Breast epithelium (tissue), 4 donors: ENCODE measurements at regions not wholly inside any gene's neighbourhood (a gene's known extent, or its start where the extent isn't known, plus 50 kb on each side); places are given as distances from the start of the nearest gene placed in this dataset.
"Not testable (repeated sequence)": the region's sequence is repeated elsewhere in the genome, so short reads cannot be mapped to it uniquely, and the experiment has no call there.

ENCODE experiments used
- DNase-seq, 2 donors: peaks; one replicate each; pipeline ENCODE4 v3.0.0-alpha.2; 2019; ENCODE audit warnings: low spot score in 2 of 2
- H3K27ac ChIP-seq, 2 donors: fragments of 200-600 bp; sonication (generic) in 1 of 2; one replicate each; pipeline ENCODE4 v1.5.1; 2016 to 2019; ENCODE audit warnings: mild to moderate bottlenecking in 1 of 2
- H3K27me3 ChIP-seq, 2 donors: fragments of 200-600 bp; sonication (generic) in 1 of 2; one replicate each; pipeline versions ENCODE4 v1.5.1 to v1.6.0; 2017 to 2019; ENCODE audit warnings: control low read depth in 1 of 2, mild to moderate bottlenecking in 1 of 2
- H3K36me3 ChIP-seq: fragments of 200-600 bp; one replicate; pipeline ENCODE4 v1.5.1; 2019
- H3K4me1 ChIP-seq, 2 donors: fragments of 200-600 bp; sonication (generic); one replicate each; pipeline ENCODE4 v1.5.1; 2016 to 2019; ENCODE audit warnings: control low read depth in 1 of 2
- H3K4me3 ChIP-seq, 3 donors: fragments of 200-600 bp; sonication (generic); 1 replicate in 2 of 3; 2 replicates in 1 of 3; pipeline ENCODE4 v1.5.1; 2016 to 2019; ENCODE audit warnings: mild to moderate bottlenecking in 3 of 3, moderate library complexity in 2 of 3
- H3K9me3 ChIP-seq, 2 donors: fragments of 200-600 bp; sonication (generic) in 1 of 2; one replicate each; pipeline ENCODE4 v1.5.1; 2016 to 2019; ENCODE audit warnings: control low read depth in 1 of 2
- CTCF ChIP-seq, 3 donors: fragments of 450-650 bp; IDR thresholded peaks; one replicate each; pipeline ENCODE4 v1.5.1; 2016 to 2017; ENCODE audit warnings: antibody characterized with exemption in 3 of 3, mild to moderate bottlenecking in 3 of 3, moderate library complexity in 3 of 3
- POLR2A ChIP-seq: fragments of 450-650 bp; IDR thresholded peaks from one replicate; pipeline ENCODE4 v1.6.1; 2016; ENCODE audit warnings: antibody characterized with exemption, mild to moderate bottlenecking, moderate library complexity
- POLR2AphosphoS5 ChIP-seq, 3 donors: sonication (generic); formaldehyde crosslinking; IDR thresholded peaks; one replicate each; pipeline ENCODE4 v1.6.1; 2017; ENCODE audit warnings: antibody characterized with exemption in 3 of 3
- intact Hi-C: fragments of 100-400 bp; cut with DNase I; formaldehyde crosslinking; loops from one replicate; pipeline ENCODE4 v1.15.1; 2023; ENCODE audit warnings: low total_unique reads

DNA sequence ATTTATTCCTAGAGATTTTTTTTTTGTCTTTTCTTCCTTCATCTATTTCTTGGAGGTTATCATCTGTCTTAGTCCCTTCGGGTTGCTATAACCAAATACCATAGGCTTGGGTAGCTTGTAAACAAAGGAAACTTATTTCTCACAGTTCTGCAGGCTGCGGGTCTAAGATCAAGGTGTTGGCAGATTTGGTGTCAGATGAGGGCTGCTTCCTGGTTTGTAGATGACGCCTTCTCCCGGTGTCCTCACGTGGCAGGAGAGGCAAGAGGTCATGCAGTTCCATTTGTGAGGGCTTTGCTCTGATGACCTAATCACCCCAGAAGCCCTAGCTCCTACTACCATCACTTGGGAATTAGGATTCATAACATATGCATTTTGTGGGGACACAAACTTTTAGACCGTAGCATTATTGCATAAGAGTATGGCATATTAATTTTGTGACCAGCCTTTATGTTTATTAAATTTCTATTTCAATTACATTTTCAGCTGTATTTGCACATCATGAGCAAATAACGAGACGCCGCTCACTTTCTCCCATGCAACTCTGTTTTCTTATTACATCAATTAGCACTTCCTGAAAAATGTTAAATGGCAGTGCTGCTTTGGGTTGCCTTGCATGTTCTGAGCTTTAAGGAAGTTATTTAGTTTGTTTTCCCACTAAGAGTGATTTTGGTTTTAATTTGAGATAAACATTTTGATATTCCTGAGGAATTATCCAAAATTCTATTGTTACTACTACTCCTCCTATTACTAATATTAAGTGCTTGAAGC lies 246.4 kb upstream of the HDAC4 start:
- Histone ChIP-seq H3K4me3 (no peak overlapping the region), H3K27me3 (peaks cover 0 to 6% of the 10 kb centered on the region in 2 donors), H3K4me1 (no peaks in the 10 kb centered on the region), H3K27ac (no peak overlapping the region), H3K9me3 (peaks cover 0 to 6% of the 10 kb centered on the region in 2 donors), H3K36me3 (no peaks in the 10 kb centered on the region)
- no peak for TF ChIP-seq POLR2AphosphoS5 (IDR thresholded peaks at IDR 0.05)
- TF ChIP-seq CTCF (IDR thresholded peaks at IDR 0.05), result no peak
- TF ChIP-seq POLR2A, result no peak
- intact Hi-C loops, result no loop called here
- no peak for DNase-seq

DNA sequence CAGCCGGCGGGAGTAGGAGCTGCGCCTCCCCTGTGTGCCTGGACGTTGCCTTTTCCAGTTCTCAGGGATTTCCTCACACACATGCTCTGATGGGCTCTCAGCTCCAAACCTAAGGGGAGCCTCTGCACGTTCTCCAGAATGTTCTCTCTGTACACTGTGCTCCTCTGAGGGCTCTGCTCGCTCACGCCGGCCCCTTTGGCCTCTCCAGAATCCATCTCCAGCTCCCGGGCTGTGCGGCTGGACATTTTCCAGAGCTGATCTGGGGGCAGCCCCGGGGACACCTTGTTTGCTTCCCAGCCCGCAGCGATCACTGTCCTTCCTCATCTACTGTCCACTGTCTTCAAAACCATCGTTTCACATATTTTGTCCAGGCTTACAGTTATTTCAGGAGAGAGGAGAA lies 245.4 kb upstream of the HDAC4 start:
- Histone ChIP-seq H3K36me3 (no peaks in the 10 kb centered on the region), H3K4me3 (no peak overlapping the region), H3K27me3 (peaks cover 0 to 6% of the 10 kb centered on the region in 2 donors), H3K27ac (no peak overlapping the region), H3K9me3 (peaks cover 0 to 6% of the 10 kb centered on the region in 2 donors), H3K4me1 (no peaks in the 10 kb centered on the region)
- intact Hi-C loops, result no loop called here
- DNase-seq, result no peak
- TF ChIP-seq CTCF (IDR thresholded peaks at IDR 0.05) (no peak), POLR2A (no peak), POLR2AphosphoS5 (IDR thresholded peaks at IDR 0.05) (no peak)

DNA sequence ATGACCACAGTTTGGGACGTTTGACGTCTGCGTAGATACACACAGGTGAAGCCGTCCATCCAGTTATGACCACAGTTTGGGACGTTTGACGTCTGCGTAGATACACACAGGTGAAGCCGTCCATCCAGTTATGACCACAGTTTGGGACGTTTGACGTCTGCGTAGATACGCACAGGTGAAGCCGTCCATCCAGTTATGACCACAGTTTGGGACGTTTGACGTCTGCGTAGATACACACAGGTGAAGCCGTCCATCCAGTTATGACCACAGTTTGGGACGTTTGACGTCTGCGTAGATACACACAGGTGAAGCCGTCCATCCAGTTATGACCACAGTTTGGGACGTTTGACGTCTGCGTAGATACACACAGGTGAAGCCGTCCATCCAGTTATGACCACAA lies 243.8 kb upstream of the HDAC4 start:
- DNase-seq, H3K36me3 ChIP-seq, H3K27me3 ChIP-seq, H3K27ac ChIP-seq, H3K4me1 ChIP-seq, H3K9me3 ChIP-seq, intact Hi-C loops, H3K4me3 ChIP-seq: not testable (repeated sequence)

- Histone ChIP-seq H3K4me3 (no peak overlapping the region), H3K27me3 (peaks cover 0 to 6% of the 10 kb centered on the region in 2 donors), H3K4me1 (no peaks in the 10 kb centered on the region), H3K27ac (no peak overlapping the region), H3K9me3 (no peaks in the 10 kb centered on the region), H3K36me3 (no peaks in the 10 kb centered on the region)
- intact Hi-C loops, result no loop called here
- TF ChIP-seq POLR2A (no peak), CTCF (IDR thresholded peaks at IDR 0.05) (no peak), POLR2AphosphoS5 (IDR thresholded peaks at IDR 0.05) (no peak)
- no peak for DNase-seq
Observed at GRCh38 chr2:239644011-239644410, 243.2 kb upstream of the HDAC4 start.

- intact Hi-C loops, result no loop called here
- DNase-seq, result no peak
Observed at GRCh38 chr2:239642406-239643004, 241.7 kb upstream of the HDAC4 start.

GRCh38 chr2:239641904-239642303 lies 241.1 kb upstream of the HDAC4 start:
- H3K4me3 ChIP-seq, H3K4me1 ChIP-seq, H3K27me3 ChIP-seq, H3K9me3 ChIP-seq, DNase-seq, H3K27ac ChIP-seq, intact Hi-C loops, H3K36me3 ChIP-seq: not testable (repeated sequence)

More at GRCh38 chr2:239642406-239643004, 241.7 kb upstream of the HDAC4 start:
- TF ChIP-seq POLR2A (no peak), POLR2AphosphoS5 (IDR thresholded peaks at IDR 0.05) (no peak), CTCF (IDR thresholded peaks at IDR 0.05) (no peak)
- no peak overlapping the region for H3K27ac ChIP-seq
- no peaks in the 10 kb centered on the region for H3K36me3 ChIP-seq
- no peak overlapping the region for H3K4me3 ChIP-seq
- peaks cover 0 to 6% of the 10 kb centered on the region in 2 donors for H3K27me3 ChIP-seq
- H3K9me3 ChIP-seq, result no peaks in the 10 kb centered on the region
- no peaks in the 10 kb centered on the region for H3K4me1 ChIP-seq
